H1 (cell line): ENCODE measurements at regions not wholly inside any gene's neighbourhood (a gene's known extent, or its start where the extent isn't known, plus 50 kb on each side); places are given as distances from the start of the nearest gene placed in this dataset.

Experiments used
- CTCF ChIA-PET: fragments of 300-600 bp; sonication (Branson Sonifier 250); formaldehyde crosslinking; loops from one replicate; lab custom pipeline; 2021; ENCODE audit not compliant: partially characterized antibody; lab: Charles Lee
- POLR2A ChIA-PET: fragments of 300-600 bp; sonication (Branson Sonifier 250); formaldehyde crosslinking; loops from one replicate; lab custom pipeline; 2021; ENCODE audit warnings: inconsistent platforms; ENCODE audit not compliant: partially characterized antibody; lab: Charles Lee
- DNase-seq, 2 experiments: peaks; one replicate each; pipeline versions ENCODE4 v3.0.0 to v3.0.0-alpha.2; 2010 to 2022; ENCODE audit warnings: low spot score in 2 of 2, low read depth in 1 of 2, mixed read lengths in 1 of 2
- FAIRE-seq: peaks from 2 replicates; lab custom pipeline; 2011; peaks lifted over from hg19 to GRCh38; lab: Jason Lieb, UNC
- H2AFZ ChIP-seq: 2 replicates; pipeline ENCODE4 v1.8.1; 2012; ENCODE audit warnings: low read length, inconsistent platforms
- H2AK5ac ChIP-seq: 2 replicates; pipeline ENCODE4 v1.6.1; 2013; ENCODE audit warnings: low read depth, low read length
- H2BK120ac ChIP-seq: replicated peaks from 2 replicates; pipeline ENCODE3; 2013; ENCODE audit warnings: low read depth, low read length, inconsistent platforms
- H2BK12ac ChIP-seq: 2 replicates; pipeline ENCODE4 v1.6.1; 2013; ENCODE audit warnings: low read depth, low read length
- H2BK15ac ChIP-seq: 2 replicates; pipeline ENCODE4 v1.6.1; 2013; ENCODE audit warnings: low read length
- H2BK20ac ChIP-seq: 2 replicates; pipeline ENCODE4 v1.6.1; 2013; ENCODE audit warnings: low read length
- H2BK5ac ChIP-seq: 2 replicates; pipeline ENCODE4 v1.6.1; 2013; ENCODE audit warnings: low read depth, low read length
- H3K14ac ChIP-seq: 2 replicates; pipeline ENCODE4 v1.6.1; 2013; ENCODE audit warnings: inconsistent platforms; ENCODE audit not compliant: insufficient read length
- H3K18ac ChIP-seq: 2 replicates; pipeline ENCODE4 v1.6.1; 2013; ENCODE audit warnings: low read length; ENCODE audit errors: extremely low read depth
- H3K23ac ChIP-seq: 2 replicates; pipeline ENCODE4 v1.6.1; 2013; ENCODE audit warnings: inconsistent platforms; ENCODE audit not compliant: insufficient read length
- H3K23me2 ChIP-seq: 2 replicates; pipeline ENCODE4 v1.6.1; 2013; ENCODE audit warnings: low read depth, low read length
- H3K27ac ChIP-seq: 2 replicates; pipeline ENCODE4 v1.6.1; 2011; ENCODE audit warnings: low read depth, low read length, inconsistent platforms
- H3K27me3 ChIP-seq, 4 experiments: replicated peaks in 1 of 4; 1 replicate in 1 of 4; 2 replicates in 3 of 4; pipeline versions ENCODE4 v1.6.1 to v1.8.1; 2011 to 2013; ENCODE audit warnings: low read length in 3 of 4, mild to moderate bottlenecking in 3 of 4, inconsistent platforms in 2 of 4, mixed read lengths in 2 of 4, moderate library complexity in 1 of 4; ENCODE audit not compliant: control insufficient read depth in 3 of 4, insufficient read depth in 3 of 4; ENCODE audit errors: extremely low read depth in 1 of 4
- H3K36me3 ChIP-seq, 4 experiments: 2 replicates each; pipeline versions ENCODE4 v1.6.1 to v1.8.1; 2011 to 2013; ENCODE audit warnings: mild to moderate bottlenecking in 4 of 4, low read length in 3 of 4, moderate library complexity in 2 of 4, control low read depth in 1 of 4, inconsistent platforms in 1 of 4; ENCODE audit not compliant: insufficient read depth in 4 of 4, control insufficient read depth in 2 of 4
- H3K4ac ChIP-seq: replicated peaks from 2 replicates; pipeline ENCODE3; 2013; ENCODE audit warnings: low read length, low read depth, mixed read lengths, inconsistent platforms; ENCODE audit not compliant: insufficient read length
- H3K4me1 ChIP-seq, 4 experiments: replicated peaks in 1 of 4; 1 replicate in 1 of 4; 2 replicates in 3 of 4; pipeline versions ENCODE4 v1.6.1 to v1.8.1; 2011 to 2013; ENCODE audit warnings: low read length in 3 of 4, inconsistent platforms in 2 of 4, mixed read lengths in 1 of 4; ENCODE audit not compliant: insufficient read depth in 4 of 4, control insufficient read depth in 3 of 4
- H3K4me2 ChIP-seq, 2 experiments: 2 replicates each; pipeline versions ENCODE4 v1.6.1 to v1.8.1; 2011 to 2013; ENCODE audit warnings: low read depth in 2 of 2, low read length in 2 of 2, control low read depth in 1 of 2, inconsistent platforms in 1 of 2, mild to moderate bottlenecking in 1 of 2; ENCODE audit not compliant: insufficient read depth in 1 of 2
- H3K4me3 ChIP-seq, 4 experiments: fragments of 200-600, 300-600 bp in 1 of 4; sonication (generic), shearing (Covaris generic), sonication (Bioruptor Twin) in 1 of 4; 2 replicates each; pipeline versions ENCODE4 v1.5.1 to v1.8.1; 2011 to 2016; ENCODE audit warnings: low read length in 4 of 4, low read depth in 3 of 4, control low read depth in 2 of 4, inconsistent platforms in 2 of 4, mild to moderate bottlenecking in 2 of 4, mixed read lengths in 1 of 4, moderate library complexity in 1 of 4; ENCODE audit not compliant: insufficient read depth in 2 of 4; ENCODE audit errors: extremely low read depth in 1 of 4
- H3K56ac ChIP-seq: replicated peaks from 2 replicates; pipeline ENCODE3; 2013; ENCODE audit warnings: low read depth, mild to moderate bottlenecking, mixed read lengths, low read length, inconsistent platforms; ENCODE audit not compliant: insufficient read length
- H3K79me1 ChIP-seq: 2 replicates; pipeline ENCODE4 v1.6.1; 2013; ENCODE audit warnings: low read depth, low read length, control low read depth
- H3K79me2 ChIP-seq, 2 experiments: 2 replicates each; pipeline versions ENCODE4 v1.6.1 to v1.8.1; 2012 to 2013; ENCODE audit warnings: low read length in 2 of 2, mild to moderate bottlenecking in 2 of 2, inconsistent platforms in 1 of 2; ENCODE audit not compliant: insufficient read depth in 2 of 2, control insufficient read depth in 1 of 2
- H3K9ac ChIP-seq, 4 experiments: replicated peaks in 1 of 4; 1 replicate in 1 of 4; 2 replicates in 3 of 4; pipeline versions ENCODE4 v1.6.1 to v1.8.1; 2011 to 2013; ENCODE audit warnings: low read depth in 3 of 4, low read length in 3 of 4, control low read depth in 2 of 4, mild to moderate bottlenecking in 2 of 4, moderate library complexity in 2 of 4, inconsistent platforms in 1 of 4; ENCODE audit errors: extremely low read depth in 1 of 4
- H3K9me3 ChIP-seq, 2 experiments: 2 replicates each; pipeline versions ENCODE4 v1.6.1 to v1.8.1; 2012 to 2013; ENCODE audit warnings: mild to moderate bottlenecking in 2 of 2, moderate library complexity in 2 of 2, control low read depth in 1 of 2, inconsistent platforms in 1 of 2, low read depth in 1 of 2, low read length in 1 of 2, mixed read lengths in 1 of 2; ENCODE audit not compliant: insufficient read depth in 2 of 2
- H4K20me1 ChIP-seq, 2 experiments: replicated peaks in 1 of 2; 2 replicates each; pipeline versions ENCODE3 to v1.8.1; 2011 to 2013; ENCODE audit warnings: inconsistent platforms in 2 of 2, low read length in 2 of 2, mild to moderate bottlenecking in 1 of 2; ENCODE audit not compliant: insufficient read depth in 2 of 2, control insufficient read depth in 1 of 2
- H4K5ac ChIP-seq: 2 replicates; pipeline ENCODE4 v1.6.1; 2013; ENCODE audit warnings: low read length, low read depth, mixed read lengths, inconsistent platforms; ENCODE audit not compliant: insufficient read length
- H4K8ac ChIP-seq: 2 replicates; pipeline ENCODE4 v1.8.0; 2013; ENCODE audit warnings: mild to moderate bottlenecking, moderate library complexity, low read length, inconsistent platforms; ENCODE audit not compliant: insufficient read depth; ENCODE audit errors: extremely low read depth
- H4K91ac ChIP-seq: replicated peaks from 2 replicates; pipeline ENCODE3; 2013; ENCODE audit warnings: low read length, mixed read lengths, inconsistent platforms; ENCODE audit not compliant: insufficient read length
- ATF3 ChIP-seq: IDR thresholded peaks from 2 replicates; pipeline ENCODE4 v1.6.1; 2011; ENCODE audit warnings: low read depth, mild to moderate bottlenecking, low read length; ENCODE audit not compliant: insufficient read depth
- BACH1 ChIP-seq: IDR thresholded peaks from 2 replicates; pipeline ENCODE4 v1.6.1; 2012; ENCODE audit warnings: low read length, improper control_type of control experiment
- BCL11A ChIP-seq, 2 experiments: IDR thresholded peaks; one replicate each; pipeline ENCODE4 v1.6.1; 2011; ENCODE audit warnings: low read depth in 2 of 2, low read length in 2 of 2, mild to moderate bottlenecking in 2 of 2
- CEBPB ChIP-seq: IDR thresholded peaks from 2 replicates; pipeline ENCODE4 v1.6.1; 2012; ENCODE audit warnings: low read depth, low read length
- CHD2 ChIP-seq: IDR thresholded peaks from 2 replicates; pipeline ENCODE4 v1.6.1; 2012; ENCODE audit warnings: low read length, improper control_type of control experiment
- E2F6 ChIP-seq: IDR thresholded peaks from 2 replicates; pipeline ENCODE4 v1.6.1; 2012; ENCODE audit warnings: inconsistent platforms
- KDM1A ChIP-seq: fragments of 200-600, 300-600 bp; sonication (generic); IDR thresholded peaks from 2 replicates; pipeline ENCODE4 v1.7.1; 2016; ENCODE audit warnings: mild to moderate bottlenecking, low read length, borderline replicate concordance
- KDM4A ChIP-seq: IDR thresholded peaks from one replicate; pipeline ENCODE4 v1.7.1; 2012; ENCODE audit warnings: low read depth, mild to moderate bottlenecking, moderate library complexity, low read length, inconsistent platforms; ENCODE audit not compliant: severe bottlenecking
- KDM5A ChIP-seq: fragments of 200-600 bp; IDR thresholded peaks from 2 replicates; pipeline ENCODE4 v1.7.1; 2012; ENCODE audit warnings: mild to moderate bottlenecking, low read length, inconsistent platforms, mixed read lengths
- RAD21 ChIP-seq, 2 experiments: IDR thresholded peaks in 1 of 2; conservative IDR thresholded peaks in 1 of 2; 2 replicates each; pipeline ENCODE4 v1.6.1; 2011; ENCODE audit warnings: low read depth in 2 of 2, low read length in 2 of 2, improper control_type of control experiment in 1 of 2, inconsistent platforms in 1 of 2, mild to moderate bottlenecking in 1 of 2, moderate library complexity in 1 of 2
- SP4 ChIP-seq: IDR thresholded peaks from 2 replicates; pipeline ENCODE4 v1.6.1; 2012; ENCODE audit warnings: low read length, inconsistent platforms
- TAF1 ChIP-seq: IDR thresholded peaks from 2 replicates; pipeline ENCODE4 v1.6.1; 2011; ENCODE audit warnings: mild to moderate bottlenecking, low read depth, low read length
- YY1 ChIP-seq: IDR thresholded peaks from 2 replicates; pipeline ENCODE4 v1.6.1; 2011; ENCODE audit warnings: low read depth, mild to moderate bottlenecking, low read length

GRCh38 chr4:36772154-36772516 lies 472.4 kb upstream of the NWD2 start:
- H2BK120ac ChIP-seq: no peak overlapping the region
- no peaks in the 10 kb centered on the region for H3K79me2 ChIP-seq
- H2BK15ac ChIP-seq: no peak overlapping the region
- H3K4me2 ChIP-seq: no peak overlapping the region
- H4K91ac ChIP-seq: no peak overlapping the region
- H2BK5ac ChIP-seq: no peak overlapping the region
- H2AFZ ChIP-seq: no peak overlapping the region
- H3K36me3 ChIP-seq: no peaks in the 10 kb centered on the region
- no peak overlapping the region for H2AK5ac ChIP-seq
- POLR2A ChIA-PET: no interaction called here
- FAIRE-seq: no peak
- no peak overlapping the region for H3K9ac ChIP-seq
- H4K20me1 ChIP-seq: no peaks in the 10 kb centered on the region
- DNase-seq: no peak
- CTCF ChIA-PET: interaction anchor here (1.4 kb wide), 1 partner anchor 52 kb away, joined by 3 read pairs; no protein-coding TSS in a partner anchor
- no peaks in the 10 kb centered on the region for H3K27me3 ChIP-seq
- no peak overlapping the region for H3K4me3 ChIP-seq
- no peak overlapping the region for H2BK20ac ChIP-seq
- no peak overlapping the region for H2BK12ac ChIP-seq
- H3K4me1 ChIP-seq: no peaks in the 10 kb centered on the region
- no peak overlapping the region for H3K27ac ChIP-seq
- H4K5ac ChIP-seq: no peak overlapping the region
- H3K18ac ChIP-seq: no peak overlapping the region
- no peak overlapping the region for H3K14ac ChIP-seq
- no peak overlapping the region for H3K56ac ChIP-seq
- H3K23me2 ChIP-seq: no peaks in the 10 kb centered on the region
- H4K8ac ChIP-seq: no peak overlapping the region
- no peaks in the 10 kb centered on the region for H3K79me1 ChIP-seq
- H3K9me3 ChIP-seq: no peaks in the 10 kb centered on the region
- no peak overlapping the region for H3K23ac ChIP-seq
- H3K4ac ChIP-seq: no peak overlapping the region
- TF ChIP-seq KDM5A (no peak), SP4 (no peak), KDM1A (no peak), E2F6 (no peak), BCL11A (IDR thresholded peaks at IDR 0.05; ENCODE audit: low read depth in 2 of 2, low read length in 2 of 2) (no peak), YY1 (no peak), CHD2 (no peak), TAF1 (no peak), KDM4A (no peak), BACH1 (no peak), ATF3 (no peak), RAD21 (IDR thresholded peaks at IDR 0.05 in 1 of 2, conservative IDR thresholded peaks at IDR 0.05 in 1 of 2; ENCODE audit: low read depth in 2 of 2, low read length in 2 of 2) (no peak), CEBPB (no peak)
